HEK293 (cell line): ENCODE measurements at regions not wholly inside any gene's neighbourhood (a gene's known extent, or its start where the extent isn't known, plus 50 kb on each side); places are given as distances from the start of the nearest gene placed in this dataset.

Experiments used
- CTCF ChIA-PET: fragments of 350-600 bp; formaldehyde crosslinking; extraction: SDS; loops from one replicate; lab custom pipeline; 2021; ENCODE audit warnings: antibody characterized with exemption; lab: Yijun Ruan, JAX
- POLR2A ChIA-PET: fragments of 300-600 bp; formaldehyde crosslinking; extraction: SDS; loops from one replicate; lab custom pipeline; 2020; ENCODE audit warnings: antibody characterized with exemption, inconsistent platforms; lab: Yijun Ruan, JAX
- H3K27ac ChIP-seq: fragments of 200-500 bp; sonication (Bioruptor generic); 2 replicates; pipeline ENCODE4 v1.5.1; 2014; ENCODE audit warnings: low read depth, low read length, control low read depth, inconsistent platforms; ENCODE audit errors: extremely low read depth
- H3K36me3 ChIP-seq, 2 experiments: fragments of 200-500 bp in 1 of 2; sonication (Bioruptor generic) in 1 of 2; 1 replicate in 1 of 2; 2 replicates in 1 of 2; pipeline ENCODE4 v1.5.1; 2014 to 2017; ENCODE audit warnings: inconsistent platforms in 2 of 2, low read length in 2 of 2; ENCODE audit not compliant: control insufficient read depth in 2 of 2, insufficient read depth in 1 of 2
- H3K4me1 ChIP-seq: fragments of 200-500 bp; sonication (Bioruptor generic); 2 replicates; pipeline ENCODE4 v1.5.1; 2014; ENCODE audit warnings: mild to moderate bottlenecking, low read length, inconsistent platforms; ENCODE audit not compliant: control insufficient read depth, insufficient read depth
- H3K4me3 ChIP-seq: 2 replicates; pipeline ENCODE4 v1.5.1; 2011; ENCODE audit warnings: low read depth, mild to moderate bottlenecking, control low read depth, low read length, moderate library complexity
- H3K9me3 ChIP-seq: fragments of 200-500 bp; sonication (Bioruptor generic); 2 replicates; pipeline ENCODE4 v1.5.1; 2014; ENCODE audit warnings: low read depth, low read length, inconsistent platforms; ENCODE audit not compliant: control insufficient read depth, insufficient read depth
- GLIS2 ChIP-seq: fragments of 450-650 bp; formaldehyde crosslinking; IDR thresholded peaks from 2 replicates; pipeline ENCODE4 v1.5.1; 2016; ENCODE audit warnings: missing biosample characterization, missing genetic modification characterization
- HOXA7 ChIP-seq: sonication (generic); formaldehyde crosslinking; IDR thresholded peaks from 2 replicates; pipeline ENCODE4 v1.8.1; 2022; ENCODE audit warnings: missing genetic modification reagents, borderline replicate concordance
- IKZF3 ChIP-seq: fragments of 450-650 bp; IDR thresholded peaks from 2 replicates; pipeline ENCODE4 v1.5.0; 2018; ENCODE audit warnings: missing biosample characterization, mild to moderate bottlenecking, missing genetic modification characterization, moderate library complexity
- MEIS1 ChIP-seq: sonication (generic); formaldehyde crosslinking; IDR thresholded peaks from 2 replicates; pipeline ENCODE4 v1.8.1; 2022; ENCODE audit warnings: missing genetic modification reagents, mild to moderate bottlenecking, borderline replicate concordance
- ZFP69B ChIP-seq: fragments of 450-650 bp; formaldehyde crosslinking; IDR thresholded peaks from 2 replicates; pipeline ENCODE4 v1.5.1; 2016; ENCODE audit warnings: missing biosample characterization, missing genetic modification characterization
- ZNF10 ChIP-seq: fragments of 450-650 bp; formaldehyde crosslinking; IDR thresholded peaks from 2 replicates; pipeline ENCODE4 v1.5.1; 2017; ENCODE audit warnings: missing biosample characterization, missing genetic modification characterization
- ZNF114 ChIP-seq: fragments of 450-650 bp; formaldehyde crosslinking; IDR thresholded peaks from 2 replicates; pipeline ENCODE4 v1.5.0; 2017; ENCODE audit warnings: missing biosample characterization, missing genetic modification characterization
- ZNF335 ChIP-seq: fragments of 450-650 bp; formaldehyde crosslinking; conservative IDR thresholded peaks from 2 replicates; pipeline ENCODE4 v1.5.1; 2016; ENCODE audit warnings: missing biosample characterization, missing genetic modification characterization
- ZNF391 ChIP-seq: fragments of 450-650 bp; formaldehyde crosslinking; IDR thresholded peaks from 2 replicates; pipeline ENCODE4 v1.5.1; 2016; ENCODE audit warnings: low read depth, missing biosample characterization, missing genetic modification characterization, borderline replicate concordance
- ZNF394 ChIP-seq: fragments of 450-650 bp; formaldehyde crosslinking; IDR thresholded peaks from 2 replicates; pipeline ENCODE4 v1.5.1; 2016; ENCODE audit warnings: missing biosample characterization, missing genetic modification characterization, mild to moderate bottlenecking, moderate library complexity, borderline replicate concordance
- ZNF426 ChIP-seq: fragments of 450-650 bp; formaldehyde crosslinking; IDR thresholded peaks from 2 replicates; pipeline ENCODE4 v1.5.1; 2017; ENCODE audit warnings: missing biosample characterization, missing genetic modification characterization, mild to moderate bottlenecking, inconsistent platforms, moderate library complexity
- ZNF785 ChIP-seq: fragments of 450-650 bp; formaldehyde crosslinking; IDR thresholded peaks from 2 replicates; pipeline ENCODE4 v1.5.1; 2016; ENCODE audit warnings: missing biosample characterization, missing genetic modification characterization
- ZNF791 ChIP-seq: fragments of 450-650 bp; formaldehyde crosslinking; IDR thresholded peaks from 2 replicates; pipeline ENCODE4 v1.5.1; 2016; ENCODE audit warnings: missing biosample characterization, missing genetic modification characterization
- ZNF843 ChIP-seq: fragments of 450-650 bp; formaldehyde crosslinking; IDR thresholded peaks from 2 replicates; pipeline ENCODE4 v1.5.1; 2016; ENCODE audit warnings: missing biosample characterization, missing genetic modification characterization
- TF ChIP-seq, protein P1 (sequence below): fragments of 450-650 bp; formaldehyde crosslinking; IDR thresholded peaks from 2 replicates; pipeline ENCODE4 v1.5.1; 2016; ENCODE audit warnings: missing biosample characterization, missing genetic modification characterization
- TF ChIP-seq, protein P2 (sequence below): fragments of 450-650 bp; formaldehyde crosslinking; IDR thresholded peaks from 2 replicates; pipeline ENCODE4 v1.5.1; 2016; ENCODE audit warnings: missing biosample characterization, missing genetic modification characterization, borderline replicate concordance
- TF ChIP-seq, protein P3 (sequence below): IDR thresholded peaks from 2 replicates; pipeline ENCODE4 v1.6.1; 2011; ENCODE audit warnings: mild to moderate bottlenecking, low read depth, low read length, borderline replicate concordance

- TF ChIP-seq ZNF335, result no peak
- TF ChIP-seq, protein P1, sequence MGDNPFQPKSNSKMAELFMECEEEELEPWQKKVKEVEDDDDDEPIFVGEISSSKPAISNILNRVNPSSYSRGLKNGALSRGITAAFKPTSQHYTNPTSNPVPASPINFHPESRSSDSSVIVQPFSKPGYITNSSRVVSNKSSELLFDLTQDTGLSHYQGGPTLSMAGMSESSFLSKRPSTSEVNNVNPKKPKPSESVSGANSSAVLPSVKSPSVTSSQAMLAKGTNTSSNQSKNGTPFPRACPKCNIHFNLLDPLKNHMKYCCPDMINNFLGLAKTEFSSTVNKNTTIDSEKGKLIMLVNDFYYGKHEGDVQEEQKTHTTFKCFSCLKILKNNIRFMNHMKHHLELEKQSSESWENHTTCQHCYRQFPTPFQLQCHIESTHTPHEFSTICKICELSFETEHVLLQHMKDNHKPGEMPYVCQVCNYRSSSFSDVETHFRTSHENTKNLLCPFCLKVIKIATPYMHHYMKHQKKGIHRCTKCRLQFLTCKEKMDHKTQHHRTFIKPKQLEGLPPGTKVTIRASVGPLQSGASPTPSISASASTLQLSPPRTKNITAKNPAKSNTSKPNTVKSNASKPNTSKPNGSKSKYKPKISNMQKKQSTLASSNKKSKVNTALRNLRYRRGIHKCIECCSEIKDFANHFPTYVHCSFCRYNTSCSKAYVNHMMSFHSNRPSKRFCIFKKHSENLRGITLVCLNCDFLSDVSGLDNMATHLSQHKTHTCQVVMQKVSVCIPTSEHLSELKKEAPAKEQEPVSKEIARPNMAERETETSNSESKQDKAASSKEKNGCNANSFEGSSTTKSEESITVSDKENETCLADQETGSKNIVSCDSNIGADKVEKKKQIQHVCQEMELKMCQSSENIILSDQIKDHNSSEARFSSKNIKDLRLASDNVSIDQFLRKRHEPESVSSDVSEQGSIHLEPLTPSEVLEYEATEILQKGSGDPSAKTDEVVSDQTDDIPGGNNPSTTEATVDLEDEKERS (tag by site-specific recombination), result no peak
- no peak for TF ChIP-seq IKZF3 (tag by site-specific recombination)
- no peak for TF ChIP-seq GLIS2 (tag by site-specific recombination)
- TF ChIP-seq ZNF426 (tag by site-specific recombination), result no peak
- no peak for TF ChIP-seq ZNF391
- TF ChIP-seq MEIS1 (CRISPR knock-in tag), result no peak
- TF ChIP-seq HOXA7, result no peak
- TF ChIP-seq, protein P2, sequence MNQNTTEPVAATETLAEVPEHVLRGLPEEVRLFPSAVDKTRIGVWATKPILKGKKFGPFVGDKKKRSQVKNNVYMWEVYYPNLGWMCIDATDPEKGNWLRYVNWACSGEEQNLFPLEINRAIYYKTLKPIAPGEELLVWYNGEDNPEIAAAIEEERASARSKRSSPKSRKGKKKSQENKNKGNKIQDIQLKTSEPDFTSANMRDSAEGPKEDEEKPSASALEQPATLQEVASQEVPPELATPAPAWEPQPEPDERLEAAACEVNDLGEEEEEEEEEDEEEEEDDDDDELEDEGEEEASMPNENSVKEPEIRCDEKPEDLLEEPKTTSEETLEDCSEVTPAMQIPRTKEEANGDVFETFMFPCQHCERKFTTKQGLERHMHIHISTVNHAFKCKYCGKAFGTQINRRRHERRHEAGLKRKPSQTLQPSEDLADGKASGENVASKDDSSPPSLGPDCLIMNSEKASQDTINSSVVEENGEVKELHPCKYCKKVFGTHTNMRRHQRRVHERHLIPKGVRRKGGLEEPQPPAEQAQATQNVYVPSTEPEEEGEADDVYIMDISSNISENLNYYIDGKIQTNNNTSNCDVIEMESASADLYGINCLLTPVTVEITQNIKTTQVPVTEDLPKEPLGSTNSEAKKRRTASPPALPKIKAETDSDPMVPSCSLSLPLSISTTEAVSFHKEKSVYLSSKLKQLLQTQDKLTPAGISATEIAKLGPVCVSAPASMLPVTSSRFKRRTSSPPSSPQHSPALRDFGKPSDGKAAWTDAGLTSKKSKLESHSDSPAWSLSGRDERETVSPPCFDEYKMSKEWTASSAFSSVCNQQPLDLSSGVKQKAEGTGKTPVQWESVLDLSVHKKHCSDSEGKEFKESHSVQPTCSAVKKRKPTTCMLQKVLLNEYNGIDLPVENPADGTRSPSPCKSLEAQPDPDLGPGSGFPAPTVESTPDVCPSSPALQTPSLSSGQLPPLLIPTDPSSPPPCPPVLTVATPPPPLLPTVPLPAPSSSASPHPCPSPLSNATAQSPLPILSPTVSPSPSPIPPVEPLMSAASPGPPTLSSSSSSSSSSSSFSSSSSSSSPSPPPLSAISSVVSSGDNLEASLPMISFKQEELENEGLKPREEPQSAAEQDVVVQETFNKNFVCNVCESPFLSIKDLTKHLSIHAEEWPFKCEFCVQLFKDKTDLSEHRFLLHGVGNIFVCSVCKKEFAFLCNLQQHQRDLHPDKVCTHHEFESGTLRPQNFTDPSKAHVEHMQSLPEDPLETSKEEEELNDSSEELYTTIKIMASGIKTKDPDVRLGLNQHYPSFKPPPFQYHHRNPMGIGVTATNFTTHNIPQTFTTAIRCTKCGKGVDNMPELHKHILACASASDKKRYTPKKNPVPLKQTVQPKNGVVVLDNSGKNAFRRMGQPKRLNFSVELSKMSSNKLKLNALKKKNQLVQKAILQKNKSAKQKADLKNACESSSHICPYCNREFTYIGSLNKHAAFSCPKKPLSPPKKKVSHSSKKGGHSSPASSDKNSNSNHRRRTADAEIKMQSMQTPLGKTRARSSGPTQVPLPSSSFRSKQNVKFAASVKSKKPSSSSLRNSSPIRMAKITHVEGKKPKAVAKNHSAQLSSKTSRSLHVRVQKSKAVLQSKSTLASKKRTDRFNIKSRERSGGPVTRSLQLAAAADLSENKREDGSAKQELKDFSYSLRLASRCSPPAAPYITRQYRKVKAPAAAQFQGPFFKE (tag by site-specific recombination), result no peak
- TF ChIP-seq, all 188 proteins: peak for 0
Observed at GRCh38 chr4:111821342-111821741, 323.9 kb upstream of the FAM241A start (continued).

DNA sequence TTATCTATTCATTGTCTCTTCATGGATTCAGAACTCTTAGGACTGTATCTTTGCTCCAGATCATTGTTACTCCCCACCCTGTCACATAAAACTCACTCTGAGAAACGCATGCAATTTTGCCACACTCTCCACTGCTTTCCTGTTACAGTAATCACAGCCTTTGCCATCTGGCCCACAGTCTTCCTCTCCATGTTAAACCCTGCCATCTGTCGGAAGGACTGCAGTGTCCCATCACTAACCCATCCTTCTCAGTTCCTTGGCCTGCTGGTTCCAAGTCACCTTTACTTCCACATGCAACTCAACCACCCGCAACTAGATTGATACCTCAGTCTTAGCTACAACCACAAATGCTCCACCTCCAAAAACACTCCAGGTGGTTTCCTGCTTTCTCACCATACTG is 308.7 kb upstream of the FAM241A start:
- ChIA-PET POLR2A (no interaction called here), CTCF (interaction anchor here (0.6 kb wide), 1 partner anchor 1723 kb away, joined by 4 read pairs; no protein-coding TSS in a partner anchor)
- Histone ChIP-seq H3K4me3 (no peak overlapping the region), H3K4me1 (no peaks in the 10 kb centered on the region), H3K36me3 (no peaks in the 10 kb centered on the region), H3K27ac (no peak overlapping the region), H3K9me3 (no peaks in the 10 kb centered on the region)
- TF ChIP-seq ZNF114 (no peak), ZNF843 (tag by site-specific recombination) (no peak), ZNF791 (tag by site-specific recombination) (no peak), ZNF10 (no peak), ZNF785 (no peak), ZFP69B (tag by site-specific recombination) (no peak), ZNF394 (tag by site-specific recombination) (no peak)
- TF ChIP-seq, protein P3, sequence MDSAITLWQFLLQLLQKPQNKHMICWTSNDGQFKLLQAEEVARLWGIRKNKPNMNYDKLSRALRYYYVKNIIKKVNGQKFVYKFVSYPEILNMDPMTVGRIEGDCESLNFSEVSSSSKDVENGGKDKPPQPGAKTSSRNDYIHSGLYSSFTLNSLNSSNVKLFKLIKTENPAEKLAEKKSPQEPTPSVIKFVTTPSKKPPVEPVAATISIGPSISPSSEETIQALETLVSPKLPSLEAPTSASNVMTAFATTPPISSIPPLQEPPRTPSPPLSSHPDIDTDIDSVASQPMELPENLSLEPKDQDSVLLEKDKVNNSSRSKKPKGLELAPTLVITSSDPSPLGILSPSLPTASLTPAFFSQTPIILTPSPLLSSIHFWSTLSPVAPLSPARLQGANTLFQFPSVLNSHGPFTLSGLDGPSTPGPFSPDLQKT, result no peak
